ENCODE measurements at regions not wholly inside any gene's neighbourhood (a gene's known extent, or its start where the extent isn't known, plus 50 kb on each side); places are given as distances from the start of the nearest gene placed in this dataset.
"Not testable (repeated sequence)": the region's sequence is repeated elsewhere in the genome, so short reads cannot be mapped to it uniquely, and the experiment has no call there.

DNA sequence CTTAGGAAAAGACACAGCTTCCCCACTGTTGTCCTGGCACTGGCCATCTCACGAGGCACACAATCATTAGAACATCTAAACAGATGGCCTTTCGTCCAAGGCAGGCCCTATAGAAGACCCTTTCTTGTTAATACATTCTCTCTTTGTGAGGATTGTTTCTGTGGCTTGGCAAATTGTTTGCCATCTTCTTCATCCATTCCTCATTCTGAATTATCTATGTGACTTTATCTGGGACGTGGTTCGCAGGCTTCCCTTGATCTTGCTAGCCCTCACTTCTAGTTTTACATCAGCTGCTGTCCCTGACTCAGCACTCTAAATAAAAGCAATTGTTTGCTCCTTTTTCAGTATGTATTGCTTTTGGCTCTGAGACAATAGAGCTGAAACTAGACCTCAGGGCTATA lies 101.1 kb upstream of the ZC3H11B start:
- FAIRE-seq = no peak

DNA sequence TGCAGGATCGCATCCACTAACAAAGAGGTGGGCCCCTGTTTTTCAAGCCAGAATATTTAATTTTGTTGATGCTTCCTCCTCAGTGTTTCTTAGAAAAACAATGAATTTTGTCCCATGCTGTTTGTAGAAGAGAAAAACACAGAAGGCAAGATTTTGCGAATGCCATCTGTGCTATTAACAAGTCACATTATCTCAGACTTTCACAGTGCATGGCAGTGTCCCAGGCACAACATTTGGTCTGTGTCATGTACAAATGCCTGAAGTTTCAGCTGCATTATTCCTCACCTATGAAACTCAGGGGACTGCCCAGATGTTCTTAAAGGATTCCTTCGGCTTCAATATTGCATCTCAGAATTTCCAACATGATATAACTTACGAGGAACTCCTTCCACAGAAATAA lies 99.6 kb upstream of the ZC3H11B start:
- no peak for FAIRE-seq

DNA sequence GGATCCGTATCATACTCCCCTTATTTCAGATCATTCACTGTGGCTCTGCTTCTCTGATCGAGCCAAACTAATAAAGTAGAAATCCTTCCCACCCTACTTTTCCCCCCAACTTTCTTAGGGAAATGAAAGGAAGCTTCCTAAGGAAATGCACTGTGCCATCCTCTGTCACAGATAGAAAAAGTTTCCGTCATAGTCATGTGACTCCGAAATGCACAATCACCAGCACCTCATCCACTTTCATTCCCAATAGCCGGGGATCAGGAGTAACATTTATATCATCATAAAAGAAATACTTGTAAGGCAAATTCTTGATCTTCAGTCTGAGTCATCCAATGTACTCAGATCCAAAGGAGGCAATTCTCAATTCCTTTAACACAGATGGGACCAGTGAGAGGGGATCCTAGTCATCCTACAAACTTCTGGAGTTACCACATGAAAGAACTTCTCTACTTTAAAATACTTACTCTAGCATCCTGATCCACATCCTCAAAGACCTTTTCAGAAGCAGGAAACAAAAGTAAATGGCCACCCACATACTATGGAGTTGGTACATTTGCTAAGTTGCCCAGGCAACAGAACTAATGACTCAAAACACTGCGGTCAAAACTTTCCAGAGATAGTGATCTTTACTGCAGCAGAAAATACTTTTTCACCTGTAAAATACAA lies 97.8 kb upstream of the ZC3H11B start:
- no peak for FAIRE-seq

DNA sequence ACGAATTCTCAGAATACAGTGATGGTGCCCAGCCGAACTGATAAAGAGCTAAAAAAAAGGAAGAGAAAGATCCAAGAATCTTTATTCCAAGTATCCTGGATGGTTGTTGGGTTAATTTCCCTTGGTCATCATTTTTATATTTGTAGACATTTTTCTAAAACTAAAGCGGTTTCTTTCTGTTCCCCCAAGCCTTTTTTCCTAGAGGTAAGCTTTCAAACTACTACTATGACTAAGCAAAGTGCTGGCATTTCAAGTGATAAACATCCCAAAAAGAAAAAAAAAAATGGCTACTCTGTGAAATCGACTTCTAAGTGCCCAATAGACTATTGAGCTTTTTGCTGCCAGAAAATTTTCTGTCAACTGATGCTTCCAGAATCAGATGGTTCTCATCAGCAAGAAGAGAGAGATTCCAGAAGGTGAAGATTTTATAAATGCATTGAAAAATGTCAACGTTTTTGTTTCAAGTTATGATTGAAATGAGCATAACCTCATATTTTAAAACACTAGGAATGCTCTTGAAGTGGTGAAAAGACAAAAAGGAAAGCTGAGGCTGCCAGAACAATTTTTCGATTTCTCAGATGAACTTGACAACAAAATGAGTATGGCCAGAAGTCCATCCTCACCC lies 96.1 kb upstream of the ZC3H11B start:
- no peak for FAIRE-seq

DNA sequence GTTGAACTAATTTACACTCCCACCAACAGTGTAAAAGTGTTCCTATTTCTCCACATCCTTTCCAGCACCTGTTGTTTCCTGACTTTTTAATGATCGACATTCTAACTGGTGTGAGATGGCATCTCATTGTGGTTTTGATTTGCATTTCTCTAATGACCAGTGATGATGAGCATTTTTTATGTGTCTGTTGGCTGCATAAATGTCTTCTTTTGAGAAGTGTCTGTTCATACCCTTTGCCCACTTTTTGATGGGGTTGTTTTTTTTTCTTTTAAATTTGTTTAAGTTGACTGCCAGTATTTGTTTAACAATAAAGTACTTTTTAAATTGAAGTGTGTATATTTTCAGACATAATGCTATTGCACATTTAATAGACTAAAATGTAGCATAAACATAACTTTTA lies 95.0 kb upstream of the ZC3H11B start:
- not testable (repeated sequence) for FAIRE-seq

DNA sequence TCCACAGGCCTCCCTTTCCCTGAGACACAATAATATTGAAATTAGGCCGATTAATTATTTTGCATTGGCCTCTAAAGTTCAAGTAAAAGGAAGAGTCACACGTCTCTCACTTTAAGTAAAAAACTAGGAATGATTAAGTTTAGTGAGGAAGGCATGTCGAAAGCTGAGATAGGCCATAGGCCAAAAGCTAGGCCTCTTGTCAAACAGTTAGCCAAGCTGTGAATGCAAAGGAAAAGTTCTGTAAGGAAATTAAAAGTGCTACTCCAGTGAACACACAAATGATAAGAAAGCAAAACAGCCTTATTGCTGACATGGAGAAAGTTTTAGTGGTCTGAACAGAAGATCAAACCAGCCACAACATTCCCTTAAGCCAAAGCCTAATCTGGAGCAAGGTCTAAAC lies 91.4 kb upstream of the ZC3H11B start:
- not testable (repeated sequence) for FAIRE-seq

DNA sequence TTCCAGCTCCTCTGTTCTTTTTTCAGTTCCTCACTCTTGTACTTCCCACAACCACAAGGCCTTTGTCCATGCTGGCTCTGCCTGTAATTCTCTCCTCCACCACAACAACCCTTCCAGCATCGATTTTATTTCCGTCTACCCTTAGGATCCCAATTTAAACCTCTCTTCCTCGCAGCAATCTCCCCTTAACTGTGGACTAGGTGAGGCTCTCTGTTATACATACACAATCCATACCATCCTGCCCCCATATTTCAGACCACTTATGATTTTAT lies 90.4 kb upstream of the ZC3H11B start:
- FAIRE-seq = no peak

DNA sequence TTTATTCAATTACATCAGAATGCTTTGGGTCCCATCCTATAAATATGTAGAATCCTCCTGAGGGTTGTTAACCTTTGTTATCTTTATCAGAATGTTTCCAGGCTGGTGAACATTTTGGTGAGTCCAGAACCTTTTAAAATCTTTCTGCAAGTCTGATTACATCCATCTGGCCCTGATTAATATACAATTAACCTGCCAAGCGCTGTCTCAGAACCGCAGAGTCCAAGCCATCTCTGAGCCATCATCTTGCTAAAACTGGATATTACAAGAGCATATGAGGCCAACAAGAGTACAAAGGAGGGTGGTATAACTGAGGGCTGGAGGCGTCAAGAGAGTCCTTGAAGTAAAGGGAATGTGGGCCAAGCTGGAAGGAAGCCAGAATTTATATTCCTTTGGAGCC lies 88.6 kb upstream of the ZC3H11B start:
- FAIRE-seq = no peak

DNA sequence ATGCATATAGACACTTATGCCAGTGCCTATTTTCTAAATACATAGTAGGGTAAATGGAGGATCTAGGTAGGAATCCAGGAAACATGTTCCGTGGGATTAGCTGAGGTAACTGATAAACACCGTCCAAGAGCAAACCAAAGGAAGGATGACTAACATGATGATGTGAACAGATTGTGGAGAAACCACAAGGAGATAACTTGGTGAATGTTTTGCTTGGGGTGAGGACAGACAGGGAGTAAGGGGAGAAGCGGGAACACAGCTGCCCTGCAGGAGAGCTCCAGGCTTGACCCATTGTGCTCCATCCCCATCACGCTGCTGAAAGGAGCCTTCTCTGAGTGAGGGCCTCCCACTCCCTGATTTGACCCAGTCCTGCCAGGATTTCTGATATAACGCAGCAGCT lies 87.0 kb upstream of the ZC3H11B start:
- no peak for FAIRE-seq

DNA sequence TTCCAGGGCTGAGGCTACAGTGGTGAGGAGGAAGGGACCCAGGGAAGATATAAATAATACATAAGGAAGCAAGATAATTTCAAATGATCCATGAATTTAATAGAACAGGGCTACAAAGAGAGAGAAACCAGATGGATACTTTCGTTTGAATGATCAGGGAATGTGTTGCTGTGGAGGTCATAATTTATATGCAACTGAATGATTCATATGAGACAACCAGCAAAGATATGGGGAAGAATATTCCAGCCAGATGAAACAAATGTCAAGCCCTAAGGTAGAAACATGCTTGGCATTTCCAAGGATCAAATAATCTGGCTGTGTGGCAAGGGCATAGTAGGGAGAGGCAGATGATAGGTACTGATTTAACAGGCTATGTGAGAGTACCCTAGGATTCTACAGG lies 84.8 kb upstream of the ZC3H11B start:
- FAIRE-seq = no peak

DNA sequence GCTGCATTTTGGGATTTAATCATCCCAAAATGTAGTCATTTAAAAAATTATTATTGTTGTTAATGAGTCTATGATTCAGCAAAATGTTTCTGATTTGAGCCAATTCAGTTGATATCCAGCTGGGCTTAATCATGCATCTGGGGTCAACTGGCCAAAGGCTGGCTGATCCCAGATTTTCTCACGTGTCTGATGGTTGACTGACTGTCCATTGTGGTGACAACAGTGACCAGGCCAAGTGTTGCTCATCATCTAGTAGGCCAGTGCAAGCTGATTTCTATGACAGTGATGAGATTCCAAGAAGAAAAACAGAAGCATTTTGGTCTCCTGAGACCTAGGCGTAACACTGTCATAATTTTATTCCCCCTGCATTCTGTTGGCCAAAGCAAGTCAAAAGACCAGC lies 80.1 kb upstream of the ZC3H11B start:
- FAIRE-seq = no peak

DNA sequence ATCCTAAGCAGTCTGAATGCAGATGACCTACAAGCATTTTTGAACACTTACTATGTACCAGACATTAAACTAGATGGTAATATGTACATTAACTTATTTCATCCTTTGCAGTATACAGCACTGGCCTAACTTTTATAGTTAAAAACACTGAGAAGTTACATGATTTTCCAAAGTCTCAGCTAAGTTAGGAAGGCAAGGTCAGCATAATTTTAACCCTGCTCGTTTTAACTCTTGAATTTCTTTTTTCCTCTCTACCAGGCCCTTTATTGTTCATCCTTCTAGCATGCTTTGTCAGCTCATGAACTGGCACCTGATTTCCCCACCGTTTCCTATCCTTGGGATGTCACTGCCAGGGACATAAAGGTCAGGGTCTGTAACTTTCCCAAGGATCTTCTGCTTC lies 76.9 kb upstream of the ZC3H11B start:
- FAIRE-seq = no peak

DNA sequence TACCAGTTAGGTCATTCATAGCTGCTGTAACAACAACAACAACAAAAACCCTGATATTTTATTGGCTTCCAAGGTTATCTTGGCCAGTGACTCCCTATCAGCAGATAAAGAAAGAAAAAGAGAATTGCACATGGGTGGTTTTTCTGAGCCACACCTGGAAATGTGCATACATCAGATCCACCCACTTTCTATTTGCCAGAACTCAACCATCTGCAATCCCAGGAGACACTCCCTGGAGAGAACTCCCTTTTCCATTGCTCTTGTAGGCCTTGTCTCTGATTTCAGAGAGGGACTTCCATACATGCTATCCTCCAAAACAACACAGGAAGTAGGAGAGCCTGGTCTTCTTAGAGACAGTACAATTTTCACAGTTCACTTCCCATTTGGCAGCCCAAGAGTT lies 74.9 kb upstream of the ZC3H11B start:
- no peak for FAIRE-seq

DNA sequence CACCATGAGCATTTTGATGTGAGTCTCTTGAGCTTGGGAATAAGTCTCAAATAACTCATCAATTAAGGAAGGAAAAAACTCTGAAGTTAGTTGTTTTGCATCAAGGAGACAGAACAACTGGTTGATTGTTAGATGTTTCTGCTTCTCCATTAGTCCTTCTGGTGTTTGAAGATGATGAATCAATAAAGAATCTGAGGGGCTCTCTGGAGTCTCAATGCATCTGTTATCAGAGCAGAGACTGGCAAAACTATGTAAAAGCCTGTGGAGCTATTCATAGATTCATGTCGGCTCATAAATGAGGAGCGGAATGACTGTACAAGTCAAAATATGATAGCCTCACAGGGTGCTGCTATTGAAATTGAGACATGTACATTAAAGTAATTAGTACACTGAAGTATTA lies 73.3 kb upstream of the ZC3H11B start:
- FAIRE-seq = no peak

DNA sequence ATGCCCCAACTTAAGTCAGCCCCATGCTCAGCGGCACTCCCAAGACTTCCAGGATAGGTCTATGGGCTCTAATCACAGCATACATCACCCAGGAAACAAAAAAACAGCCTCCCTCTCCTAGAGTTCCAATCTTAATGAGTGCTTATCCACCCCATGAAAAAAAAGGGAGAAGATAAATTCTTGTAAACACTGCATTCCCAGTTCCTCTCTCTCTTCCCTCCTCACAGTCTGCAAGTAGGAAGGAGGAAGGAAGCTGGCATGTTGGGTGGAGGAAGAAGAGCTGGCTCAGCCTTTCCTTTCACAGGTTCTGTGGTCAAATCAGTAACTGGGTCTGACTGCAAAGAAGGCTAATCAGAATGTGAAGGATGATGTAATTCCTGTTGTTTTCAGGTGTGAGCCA lies 69.9 kb upstream of the ZC3H11B start:
- no peak for FAIRE-seq

DNA sequence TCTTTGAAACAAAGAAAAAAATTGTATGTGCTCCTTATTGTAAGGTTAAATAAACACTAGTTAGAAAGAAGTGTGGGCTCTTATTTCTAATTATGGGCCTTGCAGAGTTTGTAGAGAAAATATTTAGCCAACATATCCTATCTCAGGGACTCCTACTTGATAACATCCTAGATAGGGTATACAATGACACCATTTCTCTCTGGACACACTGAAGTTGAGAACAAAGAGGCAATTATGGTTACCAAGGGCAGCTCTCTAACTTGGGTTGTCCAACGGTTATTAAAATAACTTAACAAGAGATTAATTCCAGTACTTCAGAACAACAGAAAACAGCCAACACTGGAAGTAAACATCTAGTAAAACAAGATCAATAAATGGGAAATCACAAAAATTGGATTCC lies 69.0 kb upstream of the ZC3H11B start:
- no peak for FAIRE-seq

DNA sequence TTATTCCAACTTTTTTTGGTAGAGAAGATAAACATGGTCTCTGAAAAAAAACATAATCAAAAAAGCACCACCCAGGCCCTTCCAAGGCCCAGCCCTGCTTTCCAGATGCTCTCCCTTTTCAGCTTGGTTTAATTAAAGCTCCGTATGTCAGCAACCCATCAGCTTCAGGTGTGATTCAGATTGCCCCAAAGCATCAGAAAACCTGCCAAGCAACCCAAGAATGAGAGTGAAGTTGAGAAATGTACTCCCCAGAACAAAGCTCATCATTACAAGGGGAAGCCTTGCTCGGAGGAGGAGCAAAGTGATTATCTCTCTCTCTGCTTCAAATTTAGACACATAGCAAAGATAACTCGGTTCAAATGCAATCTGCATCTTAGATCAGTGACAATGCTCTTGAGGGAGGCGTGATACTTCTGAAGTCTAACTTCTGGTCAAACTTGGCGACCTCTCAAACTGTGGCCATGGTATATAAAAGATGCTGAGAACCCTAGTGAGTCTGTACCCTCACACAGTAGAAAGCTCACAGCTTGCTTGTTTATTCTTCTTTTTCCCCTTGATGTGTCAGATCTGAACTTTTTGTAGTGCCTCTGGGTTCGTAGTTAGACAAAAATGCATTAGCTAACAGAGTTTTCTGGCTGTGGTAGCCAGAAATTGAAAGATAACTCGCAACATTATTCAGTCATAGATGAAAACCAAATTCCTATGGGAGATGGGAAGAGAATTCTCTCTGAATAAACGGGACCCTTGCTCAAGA lies 63.3 kb upstream of the ZC3H11B start:
- no peak for FAIRE-seq

DNA sequence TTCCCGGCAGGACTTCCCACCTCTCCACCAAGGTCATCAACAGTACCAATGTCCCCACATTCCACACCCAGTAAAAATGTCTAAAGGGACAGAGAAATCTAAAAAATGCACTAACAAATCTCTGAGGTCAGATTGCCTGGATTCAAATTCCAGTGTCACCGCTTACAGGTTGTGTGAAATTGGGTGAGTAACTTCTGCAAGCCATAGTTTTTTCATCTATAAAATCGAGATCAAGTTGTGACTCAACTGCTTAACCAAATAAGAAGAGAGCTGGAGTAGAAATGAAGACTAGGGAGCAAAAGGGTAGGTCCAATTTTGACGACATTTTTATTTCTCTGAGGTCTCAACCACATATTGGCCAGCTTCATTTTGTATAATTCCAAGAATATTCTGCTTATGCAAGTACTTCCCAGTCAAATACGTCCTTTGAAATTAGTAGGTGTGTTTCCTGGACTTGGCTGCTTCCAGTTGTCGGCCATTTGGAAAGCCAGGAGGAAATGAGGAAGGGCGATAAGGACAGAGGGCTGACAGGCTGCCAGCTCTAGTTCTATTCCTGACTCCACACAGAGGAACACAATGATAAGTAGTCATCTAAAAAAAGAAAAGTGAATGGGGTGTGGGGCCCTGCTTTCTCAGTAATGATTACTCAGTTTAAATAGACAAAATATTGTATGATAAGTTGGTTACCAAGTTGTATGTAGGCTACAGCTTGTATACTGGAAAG lies 57.7 kb upstream of the ZC3H11B start:
- FAIRE-seq = no peak

DNA sequence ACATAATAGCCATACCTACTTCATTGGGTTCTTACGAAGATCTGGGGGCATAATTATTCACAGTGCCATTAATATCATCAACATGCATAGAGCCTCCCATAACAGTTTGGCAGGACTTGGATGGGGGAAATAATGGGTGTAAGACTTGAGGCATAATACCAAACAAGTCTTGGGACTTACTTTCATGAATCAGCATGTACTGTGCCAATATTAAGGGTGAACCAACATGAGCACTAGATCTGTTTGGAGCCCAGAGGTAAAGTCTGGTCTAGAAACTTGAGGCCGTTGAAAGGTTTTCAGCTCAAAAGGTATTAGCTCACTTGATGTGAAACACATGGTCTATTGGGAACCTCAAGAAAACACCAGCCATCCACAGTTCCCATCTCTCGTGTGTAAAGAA lies 56.7 kb upstream of the ZC3H11B start:
- no peak for FAIRE-seq

DNA sequence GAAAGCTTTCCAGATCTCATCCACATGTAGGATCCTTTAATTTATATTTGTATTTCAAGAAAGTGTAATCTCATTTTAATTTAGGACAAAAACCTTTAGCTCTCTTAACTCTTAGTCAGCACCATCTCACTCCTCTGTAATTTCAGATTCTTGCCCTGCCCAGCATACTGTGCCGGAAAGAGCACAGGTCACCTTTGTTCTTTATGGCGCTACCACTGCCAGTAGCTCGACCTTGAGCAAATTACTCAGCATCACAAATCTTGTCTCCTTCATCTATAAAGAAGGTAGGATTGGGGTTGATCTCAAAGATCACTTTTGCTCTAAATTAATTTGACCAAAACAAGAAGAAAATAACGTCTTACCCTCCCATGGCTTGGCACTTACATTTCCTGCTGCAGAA lies 56.1 kb upstream of the ZC3H11B start:
- FAIRE-seq = no peak

DNA sequence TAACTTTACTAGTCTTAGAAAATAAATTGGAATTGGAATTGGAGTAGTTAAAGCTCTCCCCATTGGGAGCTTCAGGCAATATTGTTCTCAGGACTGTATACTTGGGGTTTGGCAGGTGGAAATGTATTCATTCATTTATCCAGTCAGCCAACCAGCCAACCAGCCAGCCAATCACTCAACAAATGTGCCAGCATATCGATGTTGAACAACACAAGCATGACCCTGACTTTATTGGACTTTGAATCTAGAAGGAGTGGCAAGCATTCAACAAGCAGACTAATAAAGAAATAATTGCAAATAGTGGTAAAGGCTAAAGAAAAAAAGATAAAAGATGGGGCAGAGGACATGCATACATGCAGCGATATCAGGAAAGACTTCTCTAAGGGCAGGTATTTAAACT lies 55.5 kb upstream of the ZC3H11B start:
- no peak for FAIRE-seq

DNA sequence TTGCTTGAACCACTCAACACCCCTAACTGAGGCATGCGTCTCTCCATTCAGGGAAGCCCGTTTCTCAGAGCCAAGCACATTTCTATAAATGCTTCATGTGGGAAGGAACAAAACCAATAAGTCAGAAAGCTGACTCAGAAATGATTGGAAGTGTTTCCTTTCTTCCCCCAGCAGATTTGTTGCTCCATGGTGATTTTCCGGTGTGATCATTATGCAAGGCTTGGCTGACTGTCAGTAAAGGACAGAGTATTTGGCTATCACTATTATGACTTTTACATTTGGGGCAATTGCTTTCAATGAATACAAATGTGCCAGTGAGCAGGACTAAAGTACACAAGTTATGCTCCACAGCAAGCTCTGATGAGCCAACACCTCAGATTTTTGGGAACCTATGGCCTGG lies 53.3 kb upstream of the ZC3H11B start:
- FAIRE-seq = no peak

DNA sequence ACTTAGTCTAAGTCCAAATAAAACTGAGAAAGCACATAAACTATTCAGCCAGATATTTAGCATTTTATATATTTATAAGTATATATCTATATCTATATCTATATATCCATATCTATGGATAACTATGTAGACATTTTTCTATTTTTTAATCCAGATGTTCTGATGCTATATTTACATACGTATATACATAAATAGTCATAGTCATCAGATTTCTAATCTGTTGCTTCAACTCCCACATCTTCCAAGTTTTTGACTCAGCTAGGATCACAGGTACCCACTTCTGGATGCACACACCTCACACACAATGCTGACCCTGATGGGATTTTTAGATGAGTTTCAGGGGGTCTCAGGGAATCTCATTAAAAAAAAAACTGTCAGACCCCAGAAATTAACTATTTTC lies 52.2 kb upstream of the ZC3H11B start:
- FAIRE-seq = no peak
